ENCODE measurements at regions not wholly inside any gene's neighbourhood (a gene's known extent, or its start where the extent isn't known, plus 50 kb on each side); places are given as distances from the start of the nearest gene placed in this dataset.

DNA sequence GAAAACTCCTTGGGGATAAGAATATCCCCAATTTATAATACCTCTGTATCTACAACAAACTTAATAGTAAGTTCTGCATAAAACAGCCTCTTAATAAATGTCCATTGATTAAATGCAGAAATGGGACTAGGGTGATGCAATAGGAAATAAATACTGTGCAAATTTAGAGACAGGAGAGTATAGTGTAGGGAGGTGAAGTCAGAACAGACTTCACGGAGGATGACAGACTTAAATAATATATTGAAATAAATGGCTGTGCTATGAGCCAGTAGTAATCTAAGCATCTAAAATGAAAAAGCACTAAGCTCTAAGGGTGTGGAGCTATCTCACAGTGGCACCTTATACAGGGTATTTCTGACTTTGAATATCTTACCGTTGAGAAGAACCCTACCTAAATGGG, 265.3 kb downstream of the GRIN2B start:
- in situ Hi-C loops (cut with HindIII; ENCODE audit: low pct_unique_long_range_greater_than_20kb, low sequenced_read_pairs) = no loop called here
- no peak for DNase-seq (ENCODE audit: low read depth)

DNA sequence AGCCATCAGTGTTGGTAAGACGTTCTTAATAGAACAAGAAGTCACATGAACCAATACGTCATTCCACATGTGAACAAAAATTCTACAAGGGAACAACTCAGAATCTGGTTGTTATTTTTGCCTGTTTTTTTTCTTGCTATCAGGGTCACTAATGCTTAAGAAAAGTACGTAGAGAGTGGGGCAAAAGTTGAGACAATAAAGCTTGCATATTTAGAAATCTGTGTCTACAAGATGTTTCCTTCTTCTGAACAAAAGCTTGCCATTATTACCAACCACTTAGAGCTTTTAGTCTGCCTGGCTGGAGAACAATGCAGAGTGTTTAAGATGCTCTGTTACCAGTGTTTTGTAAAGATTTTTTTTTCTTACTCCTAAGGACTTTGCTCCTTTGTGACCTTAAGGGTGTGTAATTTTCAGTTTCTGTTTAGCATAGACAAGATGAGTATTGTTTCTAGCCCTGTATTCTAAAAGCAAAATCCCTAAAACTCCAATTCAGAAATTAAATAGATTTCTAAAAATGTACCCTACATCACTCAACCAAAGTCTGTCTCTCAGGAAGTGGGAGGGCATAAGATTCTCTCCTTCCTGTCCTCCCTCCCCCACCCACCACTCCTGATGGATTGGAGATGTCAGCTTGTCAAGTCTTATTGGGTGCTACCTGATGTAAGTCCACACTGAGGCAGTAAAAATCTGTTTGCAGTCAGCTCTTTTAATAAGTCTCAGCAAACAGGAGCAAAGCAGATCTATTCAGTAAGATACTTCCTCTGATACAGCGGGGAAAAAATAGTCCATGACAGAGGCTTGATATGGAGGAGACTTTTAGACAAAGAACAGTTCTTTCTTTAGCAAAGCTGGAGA, 267.6 kb downstream of the GRIN2B start:
- DNase-seq (ENCODE audit: low read depth) = no peak
- in situ Hi-C loops (cut with HindIII; ENCODE audit: low pct_unique_long_range_greater_than_20kb, low sequenced_read_pairs) = no loop called here

DNA sequence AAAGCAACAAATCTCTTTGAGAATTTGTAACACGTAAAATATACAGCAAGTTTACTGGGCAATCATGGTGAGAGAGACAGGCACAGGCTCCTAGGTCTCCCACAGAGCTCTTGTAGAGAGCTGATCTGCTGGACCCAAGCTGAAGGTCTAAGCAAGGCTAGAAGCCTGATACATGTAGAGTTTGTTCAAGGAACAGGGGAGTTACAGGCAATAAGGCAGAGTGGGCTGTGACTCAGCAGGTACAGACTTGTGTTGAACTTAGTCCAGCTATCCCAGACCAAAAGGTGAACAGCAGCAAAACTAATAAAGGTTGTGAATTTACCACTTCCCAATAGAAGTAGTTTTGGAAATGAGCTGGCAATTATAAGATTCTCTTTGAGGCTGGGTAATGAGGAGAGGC, 273.6 kb downstream of the GRIN2B start:
- no peak for DNase-seq (ENCODE audit: low read depth)
- in situ Hi-C loops (cut with HindIII; ENCODE audit: low pct_unique_long_range_greater_than_20kb, low sequenced_read_pairs) = no loop called here

DNA sequence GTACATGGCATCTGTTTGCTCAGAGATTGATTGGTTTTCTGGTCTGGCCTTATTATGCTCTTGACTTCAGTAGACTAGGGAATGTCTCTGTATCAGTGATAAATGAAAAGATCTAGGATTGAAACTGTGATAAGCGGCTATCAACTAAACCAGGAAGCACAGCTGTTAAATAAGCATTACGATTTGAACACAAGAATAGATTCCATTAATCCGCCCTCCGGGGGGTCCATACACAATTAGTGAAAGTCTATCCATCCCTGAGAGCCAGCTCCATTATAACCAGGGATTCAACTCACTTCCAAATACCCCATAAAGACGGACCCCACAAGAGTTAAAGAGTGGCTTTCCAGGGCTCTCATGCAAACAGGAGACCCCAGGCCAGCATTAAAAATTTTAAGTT, 279.0 kb downstream of the GRIN2B start:
- in situ Hi-C loops (cut with HindIII; ENCODE audit: low pct_unique_long_range_greater_than_20kb, low sequenced_read_pairs) = no loop called here
- DNase-seq (ENCODE audit: low read depth) = no peak

DNA sequence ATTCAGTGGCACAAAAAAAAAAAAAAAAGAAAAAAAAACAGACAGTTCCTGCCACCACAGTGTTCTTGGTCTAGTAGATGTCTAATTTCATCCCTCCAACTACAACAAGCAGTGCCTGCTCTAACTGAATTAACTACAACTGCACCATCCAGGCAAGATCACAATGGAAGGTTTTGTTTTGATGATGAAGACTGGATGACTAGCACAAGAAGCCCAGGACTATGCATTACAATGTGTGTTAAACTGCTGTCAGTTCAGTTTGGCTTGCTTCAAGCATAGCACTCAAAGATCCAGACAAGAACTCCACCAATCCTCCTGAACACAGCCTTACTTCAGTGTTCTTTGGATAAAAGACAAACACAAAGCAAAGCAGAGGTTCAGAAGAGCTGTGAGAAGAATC, 279.9 kb downstream of the GRIN2B start:
- DNase-seq (ENCODE audit: low read depth) = no peak
- in situ Hi-C loops (cut with HindIII; ENCODE audit: low pct_unique_long_range_greater_than_20kb, low sequenced_read_pairs) = no loop called here

DNA sequence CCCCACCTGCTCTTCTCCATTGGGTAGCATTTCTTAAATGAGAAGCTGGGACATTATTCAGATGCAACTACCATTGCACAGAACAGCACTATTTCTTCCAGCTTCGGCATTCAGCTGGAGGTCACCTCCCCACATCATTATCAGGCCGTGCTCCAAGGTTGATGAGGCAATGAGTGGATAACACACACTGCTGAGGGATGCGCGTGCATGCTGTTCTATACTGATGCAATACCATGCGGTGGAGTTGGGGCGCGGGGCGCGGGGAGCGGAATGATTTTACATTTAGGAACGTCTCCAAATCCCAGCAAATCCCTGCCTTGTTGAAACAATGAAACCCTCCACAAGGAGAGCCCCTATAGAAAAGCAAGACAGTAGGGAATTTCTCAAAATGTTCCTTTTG, 283.4 kb downstream of the GRIN2B start:
- in situ Hi-C loops (cut with HindIII; ENCODE audit: low pct_unique_long_range_greater_than_20kb, low sequenced_read_pairs) = no loop called here
- no peak for DNase-seq (ENCODE audit: low read depth)

DNA sequence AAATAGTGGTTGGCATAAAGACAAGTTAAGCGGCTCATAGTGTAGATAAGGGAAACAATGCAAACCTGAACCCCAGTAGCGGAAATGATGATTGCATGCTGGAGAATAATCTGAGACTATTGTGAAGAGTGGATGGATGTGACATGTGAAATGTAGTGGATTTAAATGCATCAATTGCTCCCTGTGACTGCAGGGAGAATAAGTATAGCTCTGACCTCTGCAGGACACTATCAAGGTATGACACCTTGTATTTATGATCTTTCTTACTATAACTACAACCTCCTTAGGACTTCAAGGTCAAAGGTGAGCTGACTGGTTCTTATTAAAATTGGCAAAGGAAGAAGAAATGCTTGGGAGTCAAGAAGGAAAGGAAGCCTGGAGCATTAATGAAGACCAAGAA, 285.6 kb downstream of the GRIN2B start:
- DNase-seq (ENCODE audit: low read depth) = no peak
- in situ Hi-C loops (cut with HindIII; ENCODE audit: low pct_unique_long_range_greater_than_20kb, low sequenced_read_pairs) = no loop called here

DNA sequence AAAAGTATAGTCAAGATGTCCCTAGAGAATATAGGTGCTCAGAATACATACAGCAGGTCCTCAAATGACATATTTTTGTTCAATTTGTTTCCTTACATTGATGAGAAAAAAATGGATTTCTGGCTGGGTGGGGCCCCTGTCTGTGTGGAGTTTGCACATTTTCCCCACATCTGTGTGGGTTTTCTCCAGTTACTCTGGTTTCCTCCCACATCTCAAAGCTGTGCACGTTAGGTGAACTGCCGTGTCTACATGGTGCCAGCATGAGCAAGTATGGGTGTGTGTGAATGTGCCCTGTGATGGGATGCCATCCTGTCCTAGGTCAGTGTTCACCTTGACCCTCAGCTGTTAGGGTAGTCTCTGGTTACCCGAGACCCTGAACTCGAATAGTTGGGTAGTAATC, 289.1 kb downstream of the GRIN2B start:
- in situ Hi-C loops (cut with HindIII; ENCODE audit: low pct_unique_long_range_greater_than_20kb, low sequenced_read_pairs) = no loop called here
- DNase-seq (ENCODE audit: low read depth) = no peak

DNA sequence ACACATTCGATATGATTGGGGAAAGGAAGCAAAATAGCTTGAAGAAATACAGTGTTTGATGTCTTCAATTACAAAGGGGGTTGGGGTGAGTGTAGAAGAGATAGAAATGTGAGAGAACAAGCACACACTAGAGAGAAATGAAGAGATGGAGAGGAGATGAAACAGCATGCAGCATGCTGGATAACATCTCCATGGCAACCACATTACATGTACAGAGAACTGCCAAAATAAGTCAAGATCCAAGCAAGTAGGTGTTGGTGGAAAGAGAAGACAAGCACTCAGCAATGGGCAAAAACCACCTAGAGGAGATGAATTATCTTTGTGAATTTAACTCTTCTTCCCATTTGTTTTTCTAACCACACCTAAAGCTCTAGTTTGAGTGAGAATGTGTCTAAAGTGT, 289.8 kb downstream of the GRIN2B start:
- in situ Hi-C loops (cut with HindIII; ENCODE audit: low pct_unique_long_range_greater_than_20kb, low sequenced_read_pairs) = no loop called here
- DNase-seq (ENCODE audit: low read depth) = no peak

DNA sequence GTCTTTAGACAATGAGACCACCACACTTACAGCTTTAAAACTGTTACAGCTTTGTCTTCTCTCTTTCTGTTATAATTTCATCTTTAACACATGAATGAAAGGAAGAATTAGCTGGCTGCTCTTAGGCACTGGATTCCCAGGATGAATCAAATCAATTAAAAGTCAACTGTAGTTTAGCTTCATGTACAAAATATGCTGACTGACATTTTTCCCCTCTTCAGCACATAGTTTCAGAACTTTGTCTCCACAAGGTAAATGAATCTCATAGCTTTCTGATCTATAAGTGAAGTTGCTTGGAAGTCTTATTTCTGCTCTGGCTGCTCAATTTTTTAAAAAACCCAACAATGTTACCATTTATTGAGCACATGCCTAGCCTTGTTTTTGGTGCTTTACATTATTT, 293.8 kb downstream of the GRIN2B start:
- DNase-seq (ENCODE audit: low read depth) = no peak
- in situ Hi-C loops (cut with HindIII; ENCODE audit: low pct_unique_long_range_greater_than_20kb, low sequenced_read_pairs) = no loop called here

DNA sequence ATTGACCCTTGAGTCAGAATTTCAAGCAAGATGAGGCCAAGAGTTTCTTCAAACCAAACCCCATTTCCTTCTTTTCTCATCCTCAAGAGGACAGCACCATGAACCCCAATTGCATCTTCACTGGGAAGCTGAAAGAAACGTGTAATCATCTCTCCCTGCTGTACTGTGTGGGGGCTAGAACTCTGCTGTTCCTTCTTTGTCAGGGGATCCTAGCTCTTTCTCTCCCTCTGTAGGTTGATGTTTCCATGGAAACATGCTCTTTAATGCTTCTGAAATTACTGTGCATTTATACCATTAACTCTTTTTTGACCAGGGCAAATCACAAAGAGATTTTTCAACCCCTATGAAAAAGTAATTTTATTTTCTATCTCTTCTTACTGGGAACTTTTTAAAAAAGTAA, 295.1 kb downstream of the GRIN2B start:
- no peak for DNase-seq (ENCODE audit: low read depth)
- in situ Hi-C loops (cut with HindIII; ENCODE audit: low pct_unique_long_range_greater_than_20kb, low sequenced_read_pairs) = no loop called here

DNA sequence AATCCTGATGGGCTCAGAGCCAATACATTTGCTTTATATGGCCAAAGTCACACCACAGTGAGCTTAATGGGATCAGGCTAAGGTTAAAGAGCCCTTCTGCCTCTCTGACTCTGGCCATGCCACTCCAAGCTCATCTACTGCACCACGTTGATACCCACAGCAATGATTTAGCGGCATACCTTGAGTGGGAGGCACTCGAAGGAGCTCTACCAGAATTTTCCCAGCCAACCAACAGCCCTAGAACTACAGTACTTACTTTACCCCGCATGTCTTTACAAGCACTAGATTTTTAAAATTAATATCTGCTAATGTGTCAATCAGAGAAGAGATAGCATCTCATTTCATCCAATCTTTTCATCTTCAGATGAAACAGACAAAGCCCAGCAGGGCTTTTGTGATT, 300.5 kb downstream of the GRIN2B start:
- no peak for DNase-seq (ENCODE audit: low read depth)
- in situ Hi-C loops (cut with HindIII; ENCODE audit: low pct_unique_long_range_greater_than_20kb, low sequenced_read_pairs) = no loop called here

DNA sequence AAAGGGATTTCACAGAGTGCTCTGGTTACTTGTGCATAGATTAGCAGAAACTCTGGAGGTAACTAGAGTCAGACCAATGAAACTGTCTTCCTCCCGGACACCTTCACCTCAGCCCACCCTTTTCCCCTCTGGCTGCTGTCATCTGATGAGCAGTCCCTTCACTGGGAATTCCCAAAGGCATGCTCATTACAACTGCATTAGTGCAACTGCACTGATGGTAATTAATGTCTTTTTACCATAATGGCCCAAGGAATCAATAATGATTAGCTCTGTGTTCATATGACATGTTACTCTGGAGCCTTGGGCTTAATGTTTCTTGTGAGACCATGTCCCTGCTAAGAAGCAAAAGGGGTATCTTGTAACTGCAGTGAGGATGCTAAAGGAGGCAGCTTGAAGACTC, 304.5 kb downstream of the GRIN2B start:
- in situ Hi-C loops (cut with HindIII; ENCODE audit: low pct_unique_long_range_greater_than_20kb, low sequenced_read_pairs) = no loop called here
- DNase-seq (ENCODE audit: low read depth) = no peak

DNA sequence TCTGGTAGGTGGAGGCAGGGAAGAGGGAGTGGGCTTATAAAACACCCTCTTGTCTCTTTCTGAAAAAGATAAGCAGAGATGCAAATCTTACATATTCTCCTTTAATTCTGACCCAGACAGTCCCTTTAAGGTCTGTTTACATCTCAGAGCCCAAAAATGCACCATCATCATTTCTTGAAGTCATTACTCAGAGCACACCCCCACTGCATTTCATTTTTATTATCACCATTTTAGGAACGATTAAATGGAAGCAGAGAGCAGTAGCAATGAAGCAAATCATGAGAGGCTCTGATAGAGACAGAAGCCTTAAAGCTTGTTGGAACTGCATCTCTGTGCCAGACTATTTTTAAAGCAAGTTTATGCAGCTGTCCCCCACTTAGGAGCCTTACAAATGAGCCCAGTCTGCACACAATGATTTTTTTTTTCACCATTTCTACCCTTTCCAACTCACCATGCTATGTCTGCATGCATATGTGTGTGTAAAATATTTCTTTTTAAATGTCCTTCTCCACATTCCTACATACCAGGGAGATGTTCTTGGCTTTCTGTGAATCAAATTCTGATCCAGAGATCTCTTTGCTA, 311.0 kb downstream of the GRIN2B start:
- in situ Hi-C loops (cut with HindIII; ENCODE audit: low pct_unique_long_range_greater_than_20kb, low sequenced_read_pairs) = no loop called here
- no peak for DNase-seq (ENCODE audit: low read depth)

DNA sequence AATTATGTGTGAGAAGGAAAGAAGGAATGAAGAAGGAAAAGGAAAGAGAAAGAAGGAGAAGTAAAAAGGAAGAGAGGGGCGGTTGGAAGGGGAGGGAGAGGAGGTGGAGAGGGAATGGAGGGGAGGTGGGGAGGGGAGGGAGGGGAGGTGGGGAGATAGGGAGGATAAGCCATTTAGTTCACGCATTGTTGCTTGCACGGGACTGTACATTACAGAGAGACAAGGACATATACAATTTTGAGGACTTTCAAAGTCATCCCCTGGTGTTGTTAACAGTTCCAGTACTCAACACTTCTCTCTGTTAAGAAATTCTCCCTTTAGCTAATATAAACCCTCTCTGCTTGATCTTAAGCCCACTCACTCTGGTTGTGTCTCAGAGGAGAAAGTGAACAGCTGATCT, 312.5 kb downstream of the GRIN2B start:
- in situ Hi-C loops (cut with HindIII; ENCODE audit: low pct_unique_long_range_greater_than_20kb, low sequenced_read_pairs) = no loop called here
- DNase-seq (ENCODE audit: low read depth) = no peak

DNA sequence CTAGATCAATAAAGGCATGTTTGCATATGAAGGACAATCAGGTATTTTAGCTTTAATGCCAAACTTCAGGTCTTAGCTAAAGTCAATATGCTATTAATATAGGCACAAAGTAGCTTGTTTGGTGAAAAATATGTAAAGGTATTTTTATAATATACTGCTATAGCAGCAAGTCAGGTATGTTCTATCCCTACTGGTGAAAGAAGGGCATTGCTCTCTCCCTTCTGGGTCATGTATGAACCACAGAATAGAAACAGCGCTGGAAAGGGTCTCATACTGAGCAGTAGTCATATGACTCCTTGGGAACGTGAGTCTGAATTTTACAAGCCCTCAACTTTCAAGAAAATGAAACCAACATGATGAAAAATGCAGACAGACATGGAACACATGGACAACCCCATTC, 314.6 kb downstream of the GRIN2B start:
- no peak for DNase-seq (ENCODE audit: low read depth)
- in situ Hi-C loops (cut with HindIII; ENCODE audit: low pct_unique_long_range_greater_than_20kb, low sequenced_read_pairs) = no loop called here

DNA sequence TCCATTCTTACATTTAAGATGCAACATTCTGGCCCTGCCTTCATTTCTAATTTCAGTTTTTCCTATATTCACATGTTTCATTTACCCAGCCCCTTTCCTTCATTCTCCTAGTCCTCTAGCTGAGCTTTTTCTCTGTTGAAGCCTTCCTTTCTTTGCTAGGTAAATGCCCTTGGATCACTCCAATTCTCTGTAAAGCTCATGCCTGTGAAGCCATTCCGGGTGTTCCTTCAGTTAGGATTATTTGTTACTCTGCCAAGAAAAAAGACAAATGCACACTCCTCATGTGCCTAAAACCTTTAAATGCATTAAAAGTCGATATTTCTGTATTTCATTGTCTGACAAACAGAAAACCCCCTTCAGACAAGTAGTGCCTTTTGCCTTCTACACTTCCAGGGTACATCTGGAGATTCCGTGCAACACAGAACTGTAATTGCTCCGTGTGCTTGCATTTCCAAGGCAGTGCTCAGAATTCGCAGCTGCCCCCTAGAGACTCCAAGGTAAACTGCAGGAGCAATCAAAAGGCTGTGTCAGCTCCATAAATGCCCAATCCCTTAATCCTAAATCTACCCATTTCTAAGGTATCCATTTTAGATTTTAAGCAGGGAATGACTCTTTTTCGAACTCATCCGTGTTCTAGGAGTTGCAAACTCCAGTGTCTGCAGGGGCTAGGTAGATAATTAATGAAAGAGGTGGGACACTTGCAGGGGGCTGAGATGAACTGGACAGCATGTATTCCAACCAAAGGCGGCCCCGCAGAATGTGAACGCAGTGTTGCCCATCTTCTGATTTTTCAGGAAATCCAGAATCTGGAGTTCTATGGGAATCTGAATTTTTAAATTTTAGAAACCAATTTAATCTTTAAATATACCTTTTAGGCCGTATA, 320.2 kb downstream of the GRIN2B start:
- in situ Hi-C loops (cut with HindIII; ENCODE audit: low pct_unique_long_range_greater_than_20kb, low sequenced_read_pairs) = no loop called here
- peak; percentile 14 for DNase-seq (ENCODE audit: low read depth)

DNA sequence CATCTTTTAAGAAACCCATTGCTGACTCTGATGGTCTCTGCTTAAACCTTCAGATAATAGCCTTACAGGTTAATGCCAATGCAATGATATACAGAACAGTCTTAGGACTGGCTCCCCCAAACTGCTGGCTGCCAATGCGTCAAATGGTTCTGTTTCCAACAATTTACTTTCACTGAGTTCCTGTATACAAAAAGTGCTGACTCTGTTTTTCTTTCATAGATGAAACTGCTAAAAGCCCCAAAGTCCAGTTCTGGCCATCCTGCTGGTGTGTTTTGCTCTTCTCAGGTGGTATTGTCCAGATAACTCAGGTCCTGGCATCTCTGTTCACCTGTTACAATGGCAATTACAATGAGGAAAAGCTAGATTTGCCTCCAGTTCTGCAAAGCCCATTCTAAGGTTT, 326.9 kb downstream of the GRIN2B start:
- in situ Hi-C loops (cut with HindIII; ENCODE audit: low pct_unique_long_range_greater_than_20kb, low sequenced_read_pairs) = no loop called here
- no peak for DNase-seq (ENCODE audit: low read depth)

DNA sequence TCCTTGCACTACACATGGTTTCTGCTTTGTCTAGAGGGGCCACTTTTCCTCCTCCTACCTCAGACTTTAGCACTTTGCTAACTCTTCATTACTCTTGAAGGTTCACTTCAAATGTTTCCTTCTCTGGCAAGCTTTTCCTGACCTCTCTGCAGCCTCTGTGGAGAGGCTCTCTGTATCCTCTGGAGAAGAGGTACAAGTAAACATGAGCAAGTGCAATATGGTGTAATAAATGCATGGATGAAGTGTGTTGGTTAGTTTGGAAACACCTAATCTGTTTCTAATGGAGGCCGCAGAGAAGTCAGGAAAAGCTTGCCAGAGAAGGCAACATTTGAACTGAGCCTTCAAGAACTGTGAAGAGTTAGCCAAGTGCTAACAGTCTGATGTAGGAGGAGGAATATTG, 329.3 kb downstream of the GRIN2B start:
- no peak for DNase-seq (ENCODE audit: low read depth)
- in situ Hi-C loops (cut with HindIII; ENCODE audit: low pct_unique_long_range_greater_than_20kb, low sequenced_read_pairs) = no loop called here
